Upper lobe of left lung (tissue), 4 donors: ENCODE measurements at regions not wholly inside any gene's neighbourhood (a gene's known extent, or its start where the extent isn't known, plus 50 kb on each side); places are given as distances from the start of the nearest gene placed in this dataset.

Experiments
- POLR2A ChIP-seq, 4 donors: fragments of 450-650 bp; IDR thresholded peaks; one replicate each; pipeline ENCODE4 v1.5.1; 2016 to 2017; ENCODE audit warnings: antibody characterized with exemption in 4 of 4, mild to moderate bottlenecking in 2 of 4
- TF ChIP-seq, protein P1 (sequence below), 6 experiments: fragments of 450-650 bp in 4 of 6; fragments of 200-600 bp in 2 of 6; sonication (generic) in 2 of 6; IDR thresholded peaks; one replicate each; pipeline ENCODE4 v1.5.1; 2016 to 2019; ENCODE audit warnings: antibody characterized with exemption in 6 of 6

DNA sequence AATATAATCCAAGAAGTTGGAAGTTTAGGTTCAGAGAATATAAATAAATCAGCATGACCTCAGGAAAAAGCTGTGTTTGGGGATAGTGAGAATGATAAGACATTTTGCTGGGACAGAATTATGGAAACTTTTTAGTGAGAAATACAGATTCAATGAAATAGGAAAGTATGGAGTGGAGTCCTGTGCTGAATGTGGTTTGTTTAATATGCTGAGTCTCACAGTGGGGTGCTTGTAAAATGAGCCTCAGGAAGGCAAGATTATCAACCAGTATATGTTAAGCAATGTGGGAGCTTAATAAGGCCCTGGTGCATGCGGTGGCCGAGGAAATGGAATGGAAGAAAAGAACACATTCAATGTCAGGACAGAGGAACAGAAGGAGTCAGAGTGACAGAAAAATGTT is 1554.7 kb upstream of the TENM3 start:
- no peak for TF ChIP-seq POLR2A (IDR thresholded peaks at IDR 0.05)
- TF ChIP-seq, protein P1, sequence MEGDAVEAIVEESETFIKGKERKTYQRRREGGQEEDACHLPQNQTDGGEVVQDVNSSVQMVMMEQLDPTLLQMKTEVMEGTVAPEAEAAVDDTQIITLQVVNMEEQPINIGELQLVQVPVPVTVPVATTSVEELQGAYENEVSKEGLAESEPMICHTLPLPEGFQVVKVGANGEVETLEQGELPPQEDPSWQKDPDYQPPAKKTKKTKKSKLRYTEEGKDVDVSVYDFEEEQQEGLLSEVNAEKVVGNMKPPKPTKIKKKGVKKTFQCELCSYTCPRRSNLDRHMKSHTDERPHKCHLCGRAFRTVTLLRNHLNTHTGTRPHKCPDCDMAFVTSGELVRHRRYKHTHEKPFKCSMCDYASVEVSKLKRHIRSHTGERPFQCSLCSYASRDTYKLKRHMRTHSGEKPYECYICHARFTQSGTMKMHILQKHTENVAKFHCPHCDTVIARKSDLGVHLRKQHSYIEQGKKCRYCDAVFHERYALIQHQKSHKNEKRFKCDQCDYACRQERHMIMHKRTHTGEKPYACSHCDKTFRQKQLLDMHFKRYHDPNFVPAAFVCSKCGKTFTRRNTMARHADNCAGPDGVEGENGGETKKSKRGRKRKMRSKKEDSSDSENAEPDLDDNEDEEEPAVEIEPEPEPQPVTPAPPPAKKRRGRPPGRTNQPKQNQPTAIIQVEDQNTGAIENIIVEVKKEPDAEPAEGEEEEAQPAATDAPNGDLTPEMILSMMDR (IDR thresholded peaks at IDR 0.05): no peak
